HL-60 (cell line): ENCODE measurements at regions not wholly inside any gene's neighbourhood (a gene's known extent, or its start where the extent isn't known, plus 50 kb on each side); places are given as distances from the start of the nearest gene placed in this dataset.

Experiments used
- GABPA ChIP-seq: IDR thresholded peaks from 2 replicates; pipeline ENCODE4 v1.6.1; 2012; ENCODE audit warnings: low read depth
- POLR2AphosphoS5 ChIP-seq: IDR thresholded peaks from 2 replicates; pipeline ENCODE4 v1.6.1; 2012; ENCODE audit warnings: low read depth
- REST ChIP-seq: IDR thresholded peaks from 2 replicates; pipeline ENCODE4 v1.6.1; 2012; ENCODE audit warnings: low read depth; ENCODE audit not compliant: insufficient replicate concordance
- SPI1 ChIP-seq: IDR thresholded peaks from 2 replicates; pipeline ENCODE4 v1.6.1; 2012; ENCODE audit warnings: low read depth, mild to moderate bottlenecking, borderline replicate concordance
- TF ChIP-seq, protein P1 (sequence below): IDR thresholded peaks from one replicate; pipeline ENCODE4 v1.5.1; 2011; ENCODE audit warnings: low read length, control low read depth, inconsistent platforms; ENCODE audit not compliant: insufficient read depth

DNA sequence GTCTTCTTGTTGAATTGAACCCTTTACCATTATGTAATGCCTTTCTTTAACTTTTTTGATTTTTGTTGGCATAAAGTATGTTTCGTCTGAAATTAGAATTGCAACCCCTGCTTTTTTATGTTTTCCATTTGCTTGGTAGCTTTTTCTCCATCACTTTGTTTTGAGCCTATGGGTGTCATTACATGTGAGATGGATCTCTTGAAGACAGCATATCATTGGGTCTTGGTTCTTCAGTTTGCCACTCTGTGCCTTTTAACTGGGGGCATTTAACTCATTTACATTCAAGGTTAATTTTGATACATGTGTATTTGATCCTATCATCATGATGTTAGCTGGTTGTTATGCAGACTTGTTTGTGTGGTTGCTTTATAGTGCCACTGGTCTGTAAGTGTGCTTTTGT lies 489.4 kb upstream of the TNP1 start:
- TF ChIP-seq, protein P1, sequence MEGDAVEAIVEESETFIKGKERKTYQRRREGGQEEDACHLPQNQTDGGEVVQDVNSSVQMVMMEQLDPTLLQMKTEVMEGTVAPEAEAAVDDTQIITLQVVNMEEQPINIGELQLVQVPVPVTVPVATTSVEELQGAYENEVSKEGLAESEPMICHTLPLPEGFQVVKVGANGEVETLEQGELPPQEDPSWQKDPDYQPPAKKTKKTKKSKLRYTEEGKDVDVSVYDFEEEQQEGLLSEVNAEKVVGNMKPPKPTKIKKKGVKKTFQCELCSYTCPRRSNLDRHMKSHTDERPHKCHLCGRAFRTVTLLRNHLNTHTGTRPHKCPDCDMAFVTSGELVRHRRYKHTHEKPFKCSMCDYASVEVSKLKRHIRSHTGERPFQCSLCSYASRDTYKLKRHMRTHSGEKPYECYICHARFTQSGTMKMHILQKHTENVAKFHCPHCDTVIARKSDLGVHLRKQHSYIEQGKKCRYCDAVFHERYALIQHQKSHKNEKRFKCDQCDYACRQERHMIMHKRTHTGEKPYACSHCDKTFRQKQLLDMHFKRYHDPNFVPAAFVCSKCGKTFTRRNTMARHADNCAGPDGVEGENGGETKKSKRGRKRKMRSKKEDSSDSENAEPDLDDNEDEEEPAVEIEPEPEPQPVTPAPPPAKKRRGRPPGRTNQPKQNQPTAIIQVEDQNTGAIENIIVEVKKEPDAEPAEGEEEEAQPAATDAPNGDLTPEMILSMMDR: no peak
- TF ChIP-seq POLR2AphosphoS5 (no peak), REST (no peak), GABPA (no peak), SPI1 (no peak)
